KMS-11 (cell line): ENCODE measurements at regions not wholly inside any gene's neighbourhood (a gene's known extent, or its start where the extent isn't known, plus 50 kb on each side); places are given as distances from the start of the nearest gene placed in this dataset.

ENCODE experiments used
- H2AFZ ChIP-seq: fragments of 200-600 bp; sonication (generic); 2 replicates; pipeline ENCODE4 v1.6.1; 2016; ENCODE audit warnings: antibody characterized with exemption, mixed run types, low read depth
- H3K27ac ChIP-seq: fragments of 200-600 bp; sonication (generic); 2 replicates; pipeline ENCODE4 v1.6.1; 2016; ENCODE audit warnings: mild to moderate bottlenecking, mixed run types
- H3K27me3 ChIP-seq: fragments of 200-600 bp; sonication (generic); 2 replicates; pipeline ENCODE4 v1.6.1; 2017; ENCODE audit warnings: mild to moderate bottlenecking, low read depth, mixed run types, moderate library complexity; ENCODE audit not compliant: insufficient read depth
- H3K36me3 ChIP-seq: fragments of 200-600 bp; sonication (generic); 2 replicates; pipeline ENCODE4 v1.6.1; 2017; ENCODE audit warnings: mild to moderate bottlenecking, mixed run types; ENCODE audit not compliant: insufficient read depth
- H3K4me1 ChIP-seq: fragments of 200-600 bp; sonication (generic); 2 replicates; pipeline ENCODE4 v1.6.1; 2016; ENCODE audit warnings: mild to moderate bottlenecking, low read depth, mixed run types; ENCODE audit not compliant: poor library complexity, severe bottlenecking
- H3K4me2 ChIP-seq: fragments of 200-600 bp; sonication (generic); 2 replicates; pipeline ENCODE4 v1.7.0; 2016; ENCODE audit warnings: mild to moderate bottlenecking, mixed run types
- H3K4me3 ChIP-seq: fragments of 200-600 bp; sonication (generic); IDR thresholded peaks from 2 replicates; pipeline ENCODE4 v1.6.1; 2017; ENCODE audit warnings: low read depth, low read length, mixed read lengths; ENCODE audit not compliant: insufficient read depth
- H3K79me2 ChIP-seq: fragments of 200-600 bp; sonication (generic); 2 replicates; pipeline ENCODE4 v1.6.1; 2016; ENCODE audit warnings: low read depth, mixed run types; ENCODE audit not compliant: insufficient read depth
- H3K9ac ChIP-seq: fragments of 200-600 bp; sonication (generic); 2 replicates; pipeline ENCODE4 v1.6.1; 2016; ENCODE audit warnings: mild to moderate bottlenecking, mixed run types
- H4K20me1 ChIP-seq: fragments of 200-600 bp; sonication (generic); 2 replicates; pipeline ENCODE4 v1.6.1; 2016; ENCODE audit warnings: mild to moderate bottlenecking, mixed run types; ENCODE audit not compliant: insufficient read depth
- TF ChIP-seq, protein P1 (sequence below): fragments of 200-600 bp; sonication (generic); conservative IDR thresholded peaks from 2 replicates; pipeline ENCODE4 v1.6.1; 2017; ENCODE audit warnings: low read depth, mild to moderate bottlenecking, antibody characterized with exemption, low read length, moderate library complexity, mixed read lengths

DNA sequence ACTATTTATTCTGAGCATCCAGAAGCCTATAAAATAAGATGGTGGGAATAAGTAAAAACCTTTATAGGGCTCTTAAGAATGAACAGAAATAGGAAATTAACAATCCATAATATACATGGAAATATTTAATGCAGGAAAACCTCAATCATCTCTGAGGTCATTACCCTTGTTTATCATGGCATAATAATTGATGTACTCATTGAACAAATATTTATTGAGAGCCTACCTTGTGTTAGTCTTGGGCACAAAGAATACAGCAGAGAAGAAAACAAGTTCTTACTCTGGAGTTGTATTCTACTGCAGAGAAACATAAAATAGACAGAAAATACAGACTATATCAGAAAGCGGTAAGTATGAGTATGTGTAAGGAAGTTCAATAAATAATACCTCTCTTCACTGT, 167.2 kb downstream of the COX18 start:
- no peak overlapping the region for H2AFZ ChIP-seq
- no peaks in the 10 kb centered on the region for H3K4me1 ChIP-seq
- H3K79me2 ChIP-seq: no peaks in the 10 kb centered on the region
- H3K27me3 ChIP-seq: no peaks in the 10 kb centered on the region
- H3K4me3 ChIP-seq: no peak overlapping the region
- TF ChIP-seq, protein P1, sequence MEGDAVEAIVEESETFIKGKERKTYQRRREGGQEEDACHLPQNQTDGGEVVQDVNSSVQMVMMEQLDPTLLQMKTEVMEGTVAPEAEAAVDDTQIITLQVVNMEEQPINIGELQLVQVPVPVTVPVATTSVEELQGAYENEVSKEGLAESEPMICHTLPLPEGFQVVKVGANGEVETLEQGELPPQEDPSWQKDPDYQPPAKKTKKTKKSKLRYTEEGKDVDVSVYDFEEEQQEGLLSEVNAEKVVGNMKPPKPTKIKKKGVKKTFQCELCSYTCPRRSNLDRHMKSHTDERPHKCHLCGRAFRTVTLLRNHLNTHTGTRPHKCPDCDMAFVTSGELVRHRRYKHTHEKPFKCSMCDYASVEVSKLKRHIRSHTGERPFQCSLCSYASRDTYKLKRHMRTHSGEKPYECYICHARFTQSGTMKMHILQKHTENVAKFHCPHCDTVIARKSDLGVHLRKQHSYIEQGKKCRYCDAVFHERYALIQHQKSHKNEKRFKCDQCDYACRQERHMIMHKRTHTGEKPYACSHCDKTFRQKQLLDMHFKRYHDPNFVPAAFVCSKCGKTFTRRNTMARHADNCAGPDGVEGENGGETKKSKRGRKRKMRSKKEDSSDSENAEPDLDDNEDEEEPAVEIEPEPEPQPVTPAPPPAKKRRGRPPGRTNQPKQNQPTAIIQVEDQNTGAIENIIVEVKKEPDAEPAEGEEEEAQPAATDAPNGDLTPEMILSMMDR: no peak
- H3K27ac ChIP-seq: no peak overlapping the region
- H3K4me2 ChIP-seq: no peak overlapping the region
- no peak overlapping the region for H3K9ac ChIP-seq
- H4K20me1 ChIP-seq: no peaks in the 10 kb centered on the region
- no peaks in the 10 kb centered on the region for H3K36me3 ChIP-seq

DNA sequence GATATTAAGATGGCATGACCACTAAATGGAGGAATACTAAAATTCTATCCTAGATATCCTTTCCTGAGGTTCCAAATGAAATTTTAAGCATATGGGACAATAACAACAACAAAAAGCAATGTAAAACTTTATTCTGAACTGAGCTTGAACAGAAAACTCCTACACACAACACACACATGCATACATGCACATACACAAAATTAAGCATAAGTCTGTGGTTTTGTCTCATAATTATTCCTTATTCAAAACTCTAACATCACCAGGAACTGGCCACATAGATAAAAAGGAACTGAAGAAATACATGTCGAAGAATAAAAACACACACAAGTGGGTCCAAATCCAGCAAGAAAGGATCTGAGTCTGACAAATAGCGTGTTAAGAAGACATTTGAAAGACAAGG, 168.0 kb downstream of the COX18 start:
- no peak overlapping the region for H3K4me3 ChIP-seq
- no peak overlapping the region for H3K9ac ChIP-seq
- no peaks in the 10 kb centered on the region for H3K36me3 ChIP-seq
- no peaks in the 10 kb centered on the region for H3K79me2 ChIP-seq
- TF ChIP-seq, protein P1: no peak
- H2AFZ ChIP-seq: no peak overlapping the region
- H4K20me1 ChIP-seq: no peaks in the 10 kb centered on the region
- no peaks in the 10 kb centered on the region for H3K4me1 ChIP-seq
- H3K4me2 ChIP-seq: no peak overlapping the region
- H3K27me3 ChIP-seq: no peaks in the 10 kb centered on the region
- H3K27ac ChIP-seq: no peak overlapping the region

DNA sequence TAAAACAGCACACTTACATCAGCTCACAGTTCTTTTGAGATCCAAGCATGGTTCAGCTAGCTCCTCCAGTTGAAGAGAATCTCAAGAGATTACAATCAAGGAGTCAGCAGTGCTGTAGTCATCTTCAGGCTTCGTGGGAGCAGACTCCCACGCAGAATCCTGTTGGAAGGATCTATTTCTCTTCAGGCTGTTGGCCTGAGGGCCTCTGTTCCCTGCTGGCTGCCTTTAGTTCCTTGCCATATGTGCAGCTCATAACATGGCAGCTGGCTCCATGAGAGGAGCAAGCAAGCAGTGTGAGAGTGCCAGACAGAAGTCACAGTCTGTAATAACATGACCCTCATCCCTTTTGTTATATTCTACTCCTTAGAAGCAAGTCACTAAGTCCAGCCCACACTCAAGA, 168.6 kb downstream of the COX18 start:
- no peak overlapping the region for H3K27ac ChIP-seq
- TF ChIP-seq, protein P1: no peak
- H2AFZ ChIP-seq: no peak overlapping the region

DNA sequence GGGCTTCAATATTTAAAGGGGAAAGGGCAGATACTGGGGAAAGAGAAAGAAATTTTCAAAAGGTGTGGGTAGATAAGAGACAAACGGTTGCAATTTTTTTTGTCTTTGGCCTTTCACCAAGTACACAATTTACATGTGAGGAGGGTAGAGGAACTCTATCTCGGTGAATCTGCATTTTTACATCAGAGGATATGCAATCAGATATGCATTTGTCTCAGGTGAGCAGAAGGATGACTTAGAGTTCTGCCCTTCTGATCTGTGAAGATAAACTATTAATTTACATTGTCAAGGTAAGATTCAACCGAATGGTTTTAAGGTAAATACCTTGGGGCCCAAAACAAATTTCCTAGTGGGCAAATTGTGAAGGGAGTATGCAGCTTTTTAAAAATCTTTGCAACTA, 169.9 kb downstream of the COX18 start:
- no peak overlapping the region for H3K9ac ChIP-seq
- no peaks in the 10 kb centered on the region for H3K79me2 ChIP-seq
- no peaks in the 10 kb centered on the region; the same call in 1 of the 2 replicates for H4K20me1 ChIP-seq
- no peaks in the 10 kb centered on the region for H3K36me3 ChIP-seq
- H3K27ac ChIP-seq: no peak overlapping the region
- no peak overlapping the region for H2AFZ ChIP-seq
- H3K4me3 ChIP-seq: no peak overlapping the region
- H3K4me1 ChIP-seq: no peaks in the 10 kb centered on the region
- no peak overlapping the region for H3K4me2 ChIP-seq
- TF ChIP-seq, protein P1: no peak
- H3K27me3 ChIP-seq: no peaks in the 10 kb centered on the region

More for the DNA sequence above, 168.6 kb downstream of the COX18 start:
- no peaks in the 10 kb centered on the region for H4K20me1 ChIP-seq
- H3K4me2 ChIP-seq: no peak overlapping the region
- no peaks in the 10 kb centered on the region for H3K79me2 ChIP-seq
- H3K4me1 ChIP-seq: no peaks in the 10 kb centered on the region
- no peak overlapping the region for H3K4me3 ChIP-seq
- no peaks in the 10 kb centered on the region for H3K36me3 ChIP-seq
- H3K9ac ChIP-seq: no peak overlapping the region
- no peaks in the 10 kb centered on the region for H3K27me3 ChIP-seq
